C4-2B (cell line): ENCODE measurements at regions not wholly inside any gene's neighbourhood (a gene's known extent, or its start where the extent isn't known, plus 50 kb on each side); places are given as distances from the start of the nearest gene placed in this dataset.

ENCODE experiments used
- ZFX ChIP-seq: fragments of 450-650 bp; IDR thresholded peaks from 2 replicates; pipeline ENCODE4 v1.6.1; 2017
- TF ChIP-seq, protein P1 (sequence below): fragments of 450-650 bp; conservative IDR thresholded peaks from 2 replicates; pipeline ENCODE4 v1.5.1; 2017; ENCODE audit warnings: mild to moderate bottlenecking

GRCh38 chr3:18586076-18586475 is 160.9 kb upstream of the SATB1 start:
- TF ChIP-seq, protein P1, sequence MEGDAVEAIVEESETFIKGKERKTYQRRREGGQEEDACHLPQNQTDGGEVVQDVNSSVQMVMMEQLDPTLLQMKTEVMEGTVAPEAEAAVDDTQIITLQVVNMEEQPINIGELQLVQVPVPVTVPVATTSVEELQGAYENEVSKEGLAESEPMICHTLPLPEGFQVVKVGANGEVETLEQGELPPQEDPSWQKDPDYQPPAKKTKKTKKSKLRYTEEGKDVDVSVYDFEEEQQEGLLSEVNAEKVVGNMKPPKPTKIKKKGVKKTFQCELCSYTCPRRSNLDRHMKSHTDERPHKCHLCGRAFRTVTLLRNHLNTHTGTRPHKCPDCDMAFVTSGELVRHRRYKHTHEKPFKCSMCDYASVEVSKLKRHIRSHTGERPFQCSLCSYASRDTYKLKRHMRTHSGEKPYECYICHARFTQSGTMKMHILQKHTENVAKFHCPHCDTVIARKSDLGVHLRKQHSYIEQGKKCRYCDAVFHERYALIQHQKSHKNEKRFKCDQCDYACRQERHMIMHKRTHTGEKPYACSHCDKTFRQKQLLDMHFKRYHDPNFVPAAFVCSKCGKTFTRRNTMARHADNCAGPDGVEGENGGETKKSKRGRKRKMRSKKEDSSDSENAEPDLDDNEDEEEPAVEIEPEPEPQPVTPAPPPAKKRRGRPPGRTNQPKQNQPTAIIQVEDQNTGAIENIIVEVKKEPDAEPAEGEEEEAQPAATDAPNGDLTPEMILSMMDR, result no peak
- TF ChIP-seq ZFX, result no peak
